B cell (primary cell): ENCODE measurements at regions not wholly inside any gene's neighbourhood (a gene's known extent, or its start where the extent isn't known, plus 50 kb on each side); places are given as distances from the start of the nearest gene placed in this dataset.

Source experiments
- ATAC-seq: fragments of 200-7000 bp; cut with Tn5 transposase; one replicate; pipeline ENCODE4 v1.10.0; 2021; ENCODE audit warnings: low read depth, mild to moderate bottlenecking, moderate number of reproducible peaks, moderate library complexity
- CTCF ChIA-PET: fragments of 350-600 bp; sonication (Branson Sonifier 250); formaldehyde crosslinking; loops from one replicate; lab custom pipeline; 2021; ENCODE audit warnings: antibody characterized with exemption, inconsistent platforms; lab: Charles Lee
- POLR2A ChIA-PET: fragments of 350-600 bp; sonication (Branson Sonifier 250); formaldehyde crosslinking; loops from one replicate; lab custom pipeline; 2021; ENCODE audit warnings: antibody characterized with exemption; lab: Charles Lee
- DNase-seq: peaks from one replicate; pipeline ENCODE4 v3.0.0; 2013
- H2AFZ ChIP-seq: 2 replicates; pipeline ENCODE4 v1.6.1; 2012; ENCODE audit warnings: mild to moderate bottlenecking, low read depth, low read length; ENCODE audit not compliant: insufficient read depth, poor library complexity, severe bottlenecking
- H3K27ac ChIP-seq, 2 donors: 1 replicate in 1 of 2; 2 replicates in 1 of 2; pipeline ENCODE4 v1.5.1; 2012 to 2013; ENCODE audit warnings: low read length in 2 of 2, mild to moderate bottlenecking in 2 of 2, moderate library complexity in 1 of 2
- H3K27me3 ChIP-seq, 4 experiments: fragments of 200-600 bp in 1 of 4; sonication (generic) in 1 of 4; replicated peaks in 1 of 4; 1 replicate in 2 of 4; 2 replicates in 2 of 4; pipeline versions ENCODE4 v1.6.1 to v1.7.0; 2013 to 2016; ENCODE audit warnings: low read length in 3 of 4, mild to moderate bottlenecking in 2 of 4, mixed read lengths in 1 of 4, moderate library complexity in 1 of 4; ENCODE audit not compliant: insufficient read depth in 4 of 4, control insufficient read depth in 3 of 4; ENCODE audit errors: control extremely low read depth in 1 of 4
- H3K36me3 ChIP-seq, 2 experiments: replicated peaks in 1 of 2; 1 replicate in 1 of 2; 2 replicates in 1 of 2; pipeline versions ENCODE4 v1.6.1 to v1.7.1; 2013; ENCODE audit warnings: low read length in 1 of 2; ENCODE audit not compliant: insufficient read depth in 2 of 2, control insufficient read depth in 1 of 2; ENCODE audit errors: control extremely low read depth in 1 of 2, extremely low read depth in 1 of 2
- H3K4me1 ChIP-seq, 2 donors: fragments of 200-600 bp in 1 of 2; sonication (generic) in 1 of 2; 1 replicate in 1 of 2; 2 replicates in 1 of 2; pipeline versions ENCODE4 v1.5.1 to v1.6.1; 2013 to 2017; ENCODE audit warnings: low read length in 2 of 2; ENCODE audit not compliant: control insufficient read depth in 2 of 2, insufficient read depth in 2 of 2
- H3K4me2 ChIP-seq: replicated peaks from 2 replicates; pipeline ENCODE3; 2012; ENCODE audit warnings: mild to moderate bottlenecking, low read depth, low read length; ENCODE audit not compliant: poor library complexity, severe bottlenecking
- H3K4me3 ChIP-seq, 5 experiments: fragments of 200-600 bp in 1 of 5; sonication (generic) in 1 of 5; 1 replicate in 3 of 5; 2 replicates in 2 of 5; pipeline versions ENCODE4 v1.5.1 to v1.7.0; 2011 to 2016; ENCODE audit warnings: low read length in 4 of 5, mild to moderate bottlenecking in 4 of 5, low read depth in 2 of 5, control low read depth in 1 of 5, moderate library complexity in 1 of 5; ENCODE audit not compliant: insufficient read depth in 1 of 5; ENCODE audit errors: control extremely low read depth in 1 of 5, extremely low read depth in 1 of 5
- H3K79me2 ChIP-seq: fragments of 200-600 bp; sonication (generic); one replicate; pipeline ENCODE4 v1.6.0; 2016; ENCODE audit warnings: low read length; ENCODE audit not compliant: control insufficient read depth, insufficient read depth
- H3K9ac ChIP-seq: fragments of 200-600 bp; sonication (generic); 2 replicates; pipeline ENCODE4 v1.6.1; 2017; ENCODE audit warnings: mild to moderate bottlenecking, low read length, moderate library complexity
- H3K9me3 ChIP-seq, 3 donors: one replicate each; pipeline versions ENCODE4 v1.6.1 to v1.7.1; 2013; ENCODE audit warnings: low read length in 2 of 3; ENCODE audit not compliant: control insufficient read depth in 2 of 3, insufficient read depth in 1 of 3; ENCODE audit errors: control extremely low read depth in 1 of 3
- H4K20me1 ChIP-seq: 2 replicates; pipeline ENCODE4 v1.6.0; 2012; ENCODE audit warnings: mild to moderate bottlenecking, low read length; ENCODE audit not compliant: insufficient read depth, control insufficient read depth, poor library complexity, severe bottlenecking
- H3K27ac Mint-ChIP-seq: one replicate; pipeline ENCODE4 v1.8.0; 2021; ENCODE audit warnings: mixed read lengths
- H3K27me3 Mint-ChIP-seq: one replicate; pipeline ENCODE4 v1.8.0; 2021; ENCODE audit warnings: mixed read lengths
- H3K4me1 Mint-ChIP-seq: one replicate; pipeline ENCODE4 v1.8.0; 2021; ENCODE audit warnings: mixed read lengths
- H3K4me3 Mint-ChIP-seq: one replicate; pipeline ENCODE4 v1.8.0; 2021; ENCODE audit warnings: mixed read lengths
- H3K9me3 Mint-ChIP-seq: one replicate; pipeline ENCODE4 v1.8.0; 2022; ENCODE audit warnings: mixed read lengths; ENCODE audit not compliant: insufficient read depth
- CTCF ChIP-seq: fragments of 200-600 bp; IDR thresholded peaks from one replicate; pipeline ENCODE4 v1.8.0; 2022; ENCODE audit warnings: antibody characterized with exemption, mild to moderate bottlenecking
- EZH2 ChIP-seq: IDR thresholded peaks from 2 replicates; pipeline ENCODE4 v1.6.1; 2012; ENCODE audit warnings: borderline replicate concordance, low read depth, mild to moderate bottlenecking, moderate library complexity, low read length; ENCODE audit not compliant: insufficient read depth, poor library complexity, severe bottlenecking
- WGBS: methylation state at CpG from one replicate; pipeline ENCODE4 v1.1.5; 2013; ENCODE audit warnings: missing lambda C conversion rate; ENCODE audit not compliant: insufficient coverage; 5-methylcytosine and 5-hydroxymethylcytosine counted together
- intact Hi-C: fragments of 100-400 bp; cut with micrococcal nuclease; formaldehyde crosslinking; loops from one replicate; pipeline ENCODE4 v1.10.0; 2022

GRCh38 chr3:147113293-147114044 is 292.9 kb downstream of the ZIC4 start:
- no peaks in the 10 kb centered on the region for H3K79me2 ChIP-seq
- CTCF ChIA-PET = no interaction called here
- H3K9me3 ChIP-seq = no peaks in the 10 kb centered on the region
- H3K27me3 ChIP-seq = no peaks in the 10 kb centered on the region
- 100% methylated on average over 1 of the region's 3 CpGs for WGBS
- Mint-ChIP-seq H3K9me3 (peaks cover 6% of the 10 kb centered on the region), H3K27ac (no peak overlapping the region), H3K4me3 (no peak overlapping the region), H3K27me3 (no peaks in the 10 kb centered on the region), H3K4me1 (no peaks in the 10 kb centered on the region)
- no peaks in the 10 kb centered on the region for H3K4me1 ChIP-seq
- no peaks in the 10 kb centered on the region for H3K36me3 ChIP-seq
- intact Hi-C loops = no loop called here
- no peak overlapping the region for H3K4me2 ChIP-seq
- no peak overlapping the region for H3K27ac ChIP-seq
- no peak overlapping the region for H2AFZ ChIP-seq
- no peak for DNase-seq
- H3K4me3 ChIP-seq = no peak overlapping the region
- no peak for ATAC-seq
- TF ChIP-seq EZH2 (no peak), CTCF (no peak)
- no peak overlapping the region for H3K9ac ChIP-seq
- H4K20me1 ChIP-seq = no peaks in the 10 kb centered on the region
- POLR2A ChIA-PET = no interaction called here

- ChIA-PET CTCF (no interaction called here), POLR2A (no interaction called here)
- H3K36me3 ChIP-seq = no peaks in the 10 kb centered on the region
- no peaks in the 10 kb centered on the region for H3K27me3 Mint-ChIP-seq
- H3K4me3 ChIP-seq = no peak overlapping the region
- DNase-seq (no peak), ATAC-seq (no peak)
- H3K4me2 ChIP-seq = no peak overlapping the region
- no peaks in the 10 kb centered on the region for H3K9me3 ChIP-seq
- WGBS = 100% methylated on average over 1 of the region's 3 CpGs
- intact Hi-C loops = no loop called here
- H3K4me1 ChIP-seq = no peaks in the 10 kb centered on the region
- H3K4me3 Mint-ChIP-seq = no peak overlapping the region
- H3K27ac ChIP-seq = no peak overlapping the region
- H3K27ac Mint-ChIP-seq = no peak overlapping the region
- no peak overlapping the region for H2AFZ ChIP-seq
- TF ChIP-seq EZH2 = no peak
- TF ChIP-seq CTCF = no peak
- H4K20me1 ChIP-seq = no peaks in the 10 kb centered on the region
- peaks cover 7% of the 10 kb centered on the region for H3K9me3 Mint-ChIP-seq
- no peaks in the 10 kb centered on the region for H3K4me1 Mint-ChIP-seq
- H3K27me3 ChIP-seq = no peaks in the 10 kb centered on the region
- H3K9ac ChIP-seq = no peak overlapping the region
- no peaks in the 10 kb centered on the region for H3K79me2 ChIP-seq
Observed at GRCh38 chr3:147099076-147099475, 307.3 kb downstream of the ZIC4 start.
